GM12865 (cell line): ENCODE measurements at regions not wholly inside any gene's neighbourhood (a gene's known extent, or its start where the extent isn't known, plus 50 kb on each side); places are given as distances from the start of the nearest gene placed in this dataset.
"Not testable (repeated sequence)": the region's sequence is repeated elsewhere in the genome, so short reads cannot be mapped to it uniquely, and the experiment has no call there.

Source experiments
- DNase-seq: peaks from one replicate; pipeline ENCODE4 v3.0.0; 2010; ENCODE audit warnings: low read depth
- H3K4me3 ChIP-seq: 2 replicates; pipeline ENCODE4 v1.5.1; 2011; ENCODE audit warnings: mild to moderate bottlenecking, low read depth, low read length, control low read depth
- CTCF ChIP-seq: IDR thresholded peaks from 2 replicates; pipeline ENCODE4 v1.5.1; 2011; ENCODE audit warnings: low read length, control low read depth, low read depth, inconsistent platforms; ENCODE audit not compliant: insufficient read depth; ENCODE audit errors: missing control alignments

- no peak overlapping the region for H3K4me3 ChIP-seq
- TF ChIP-seq CTCF, result no peak
- DNase-seq, result no peak
Measured at GRCh38 chr11:29163231-29163630, 853.6 kb downstream of the KCNA4 start.

DNA sequence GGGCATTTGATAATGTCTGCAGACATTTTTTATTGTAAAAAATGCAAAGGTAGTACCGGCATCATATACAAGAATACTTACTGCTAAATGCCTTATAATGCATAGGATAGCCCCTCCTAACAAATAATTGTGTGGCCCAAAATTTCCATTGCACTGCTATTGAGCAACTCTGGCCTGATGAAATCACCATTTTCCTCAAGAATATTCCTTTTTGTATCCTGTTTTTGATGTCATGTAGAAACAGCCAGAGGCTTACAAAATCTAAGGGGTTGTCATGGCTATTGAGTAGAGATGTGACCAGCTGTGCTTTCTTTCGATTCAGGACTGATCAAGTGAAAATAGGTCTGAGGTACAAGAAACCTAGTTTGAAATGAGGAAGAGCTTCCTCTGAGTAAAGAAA, 854.3 kb downstream of the KCNA4 start:
- H3K4me3 ChIP-seq, result no peak overlapping the region
- TF ChIP-seq CTCF, result no peak
- no peak for DNase-seq

GRCh38 chr11:29161191-29161590, 855.6 kb downstream of the KCNA4 start:
- DNase-seq, result no peak
- TF ChIP-seq CTCF, result no peak
- H3K4me3 ChIP-seq, result no peak overlapping the region

DNA sequence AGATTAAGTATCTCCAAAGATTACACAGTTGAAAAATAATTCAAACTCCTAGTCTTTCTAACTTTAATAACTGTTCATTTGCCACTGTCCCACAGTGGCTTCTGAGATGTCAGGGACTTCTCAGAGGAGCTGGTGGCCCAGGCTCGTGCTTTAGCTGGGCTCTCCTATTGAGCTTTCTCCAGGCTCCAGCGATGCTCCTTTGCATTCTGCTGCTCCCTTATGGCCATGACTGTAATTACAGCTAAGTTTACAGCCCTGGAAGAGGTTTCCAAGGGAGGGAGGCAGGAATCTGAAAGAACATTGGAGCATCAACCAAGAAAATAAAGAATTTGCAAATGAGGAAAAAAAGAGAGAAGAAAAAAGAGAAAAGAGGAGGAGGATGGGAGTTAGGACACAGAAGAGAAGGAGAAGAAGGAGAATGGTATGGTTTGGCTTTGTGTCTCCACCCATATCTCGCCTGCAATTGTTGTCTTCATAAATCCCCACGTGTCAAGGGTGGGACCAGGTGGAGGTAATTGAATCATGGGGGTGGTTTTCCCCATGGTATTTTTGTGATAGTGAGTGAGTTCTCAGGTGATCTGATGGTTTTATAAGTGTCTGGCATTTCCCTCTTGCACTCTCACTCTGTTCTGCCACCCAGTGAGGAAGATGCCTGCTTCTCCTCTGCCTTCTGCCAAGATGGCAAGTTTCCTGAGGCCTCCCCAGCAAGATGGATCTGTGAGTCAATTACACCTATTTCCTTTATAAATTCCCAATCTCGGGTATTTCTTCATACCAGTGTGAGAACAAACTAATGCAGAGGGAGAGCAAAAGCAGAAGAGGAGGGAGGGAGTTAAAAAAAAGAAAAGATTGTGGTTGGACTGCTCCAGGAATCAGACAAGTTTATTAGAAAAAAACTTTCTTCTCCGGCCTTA, 857.0 kb downstream of the KCNA4 start:
- no peak overlapping the region for H3K4me3 ChIP-seq
- TF ChIP-seq CTCF, result peak; percentile 45
- DNase-seq, result peak; percentile 47

GRCh38 chr11:29153078-29153477, 863.8 kb downstream of the KCNA4 start:
- no peak for DNase-seq

GRCh38 chr11:29142573-29142972, 874.3 kb downstream of the KCNA4 start:
- H3K4me3 ChIP-seq, DNase-seq: not testable (repeated sequence)

More at GRCh38 chr11:29153078-29153477, 863.8 kb downstream of the KCNA4 start:
- no peak for TF ChIP-seq CTCF
- H3K4me3 ChIP-seq, result no peak overlapping the region

DNA sequence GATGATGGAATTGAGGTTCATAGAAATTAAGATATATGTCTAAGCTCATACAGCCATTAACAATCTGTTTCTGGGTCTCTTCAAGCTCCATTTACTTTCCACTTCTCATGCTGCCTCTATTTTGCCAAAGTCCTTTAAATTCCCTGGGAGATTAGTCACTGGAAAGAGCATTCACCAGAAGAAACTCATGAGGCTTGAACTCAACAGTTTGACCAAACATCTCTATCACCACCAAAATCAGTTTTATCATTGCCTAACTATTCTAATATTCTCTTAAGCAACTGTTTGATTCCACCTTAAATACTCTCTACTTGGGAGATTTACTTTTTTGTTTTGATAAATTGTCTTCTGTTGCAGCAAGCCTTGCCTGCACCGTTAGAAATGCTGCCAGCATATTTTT, 881.3 kb downstream of the KCNA4 start:
- no peak for TF ChIP-seq CTCF
- no peak overlapping the region for H3K4me3 ChIP-seq
- DNase-seq, result no peak
